HEK293 (cell line): ENCODE measurements at regions not wholly inside any gene's neighbourhood (a gene's known extent, or its start where the extent isn't known, plus 50 kb on each side); places are given as distances from the start of the nearest gene placed in this dataset.
A peak's percentile ranks its signal among the peaks of the same experiment; 100 is the strongest.

Experiments
- CTCF ChIA-PET: fragments of 350-600 bp; formaldehyde crosslinking; extraction: SDS; loops from one replicate; lab custom pipeline; 2021; ENCODE audit warnings: antibody characterized with exemption; lab: Yijun Ruan, JAX
- POLR2A ChIA-PET: fragments of 300-600 bp; formaldehyde crosslinking; extraction: SDS; loops from one replicate; lab custom pipeline; 2020; ENCODE audit warnings: antibody characterized with exemption, inconsistent platforms; lab: Yijun Ruan, JAX
- H3K27ac ChIP-seq: fragments of 200-500 bp; sonication (Bioruptor generic); 2 replicates; pipeline ENCODE4 v1.5.1; 2014; ENCODE audit warnings: low read depth, low read length, control low read depth, inconsistent platforms; ENCODE audit errors: extremely low read depth
- H3K36me3 ChIP-seq, 2 experiments: fragments of 200-500 bp in 1 of 2; sonication (Bioruptor generic) in 1 of 2; 1 replicate in 1 of 2; 2 replicates in 1 of 2; pipeline ENCODE4 v1.5.1; 2014 to 2017; ENCODE audit warnings: inconsistent platforms in 2 of 2, low read length in 2 of 2; ENCODE audit not compliant: control insufficient read depth in 2 of 2, insufficient read depth in 1 of 2
- H3K4me1 ChIP-seq: fragments of 200-500 bp; sonication (Bioruptor generic); 2 replicates; pipeline ENCODE4 v1.5.1; 2014; ENCODE audit warnings: mild to moderate bottlenecking, low read length, inconsistent platforms; ENCODE audit not compliant: control insufficient read depth, insufficient read depth
- H3K4me3 ChIP-seq: 2 replicates; pipeline ENCODE4 v1.5.1; 2011; ENCODE audit warnings: low read depth, mild to moderate bottlenecking, control low read depth, low read length, moderate library complexity
- H3K9me3 ChIP-seq: fragments of 200-500 bp; sonication (Bioruptor generic); 2 replicates; pipeline ENCODE4 v1.5.1; 2014; ENCODE audit warnings: low read depth, low read length, inconsistent platforms; ENCODE audit not compliant: control insufficient read depth, insufficient read depth
- EGR2 ChIP-seq: fragments of 450-650 bp; formaldehyde crosslinking; IDR thresholded peaks from 2 replicates; pipeline ENCODE4 v1.5.1; 2016; ENCODE audit warnings: low read depth, missing biosample characterization, missing genetic modification characterization
- GFI1B ChIP-seq: fragments of 450-650 bp; formaldehyde crosslinking; IDR thresholded peaks from 2 replicates; pipeline ENCODE4 v1.5.1; 2016; ENCODE audit warnings: missing biosample characterization, missing genetic modification characterization
- SCRT2 ChIP-seq: fragments of 450-650 bp; formaldehyde crosslinking; IDR thresholded peaks from 2 replicates; pipeline ENCODE4 v1.5.1; 2016; ENCODE audit warnings: missing biosample characterization, missing genetic modification characterization
- YY2 ChIP-seq: fragments of 450-650 bp; formaldehyde crosslinking; IDR thresholded peaks from 2 replicates; pipeline ENCODE4 v1.5.1; 2016; ENCODE audit warnings: missing biosample characterization, missing genetic modification characterization
- ZFHX2 ChIP-seq: fragments of 450-650 bp; formaldehyde crosslinking; conservative IDR thresholded peaks from 2 replicates; pipeline ENCODE4 v1.5.1; 2016; ENCODE audit warnings: missing biosample characterization, missing genetic modification characterization
- ZNF184 ChIP-seq: fragments of 450-650 bp; IDR thresholded peaks from 2 replicates; pipeline ENCODE4 v1.5.1; 2018; ENCODE audit warnings: missing biosample characterization, mild to moderate bottlenecking, missing genetic modification characterization
- ZNF292 ChIP-seq: fragments of 450-650 bp; formaldehyde crosslinking; IDR thresholded peaks from 2 replicates; pipeline ENCODE4 v1.5.1; 2016; ENCODE audit warnings: low read depth, missing biosample characterization, missing genetic modification characterization, borderline replicate concordance
- ZNF521 ChIP-seq: fragments of 450-650 bp; formaldehyde crosslinking; IDR thresholded peaks from 2 replicates; pipeline ENCODE4 v1.5.1; 2017; ENCODE audit warnings: missing biosample characterization, mild to moderate bottlenecking, missing genetic modification characterization
- ZNF623 ChIP-seq: fragments of 450-650 bp; formaldehyde crosslinking; IDR thresholded peaks from 2 replicates; pipeline ENCODE4 v1.5.1; 2016; ENCODE audit warnings: missing biosample characterization, missing genetic modification characterization
- ZNF660 ChIP-seq: fragments of 450-650 bp; IDR thresholded peaks from 2 replicates; pipeline ENCODE4 v1.5.1; 2018; ENCODE audit warnings: missing biosample characterization, mild to moderate bottlenecking, missing genetic modification characterization
- ZNF664 ChIP-seq: fragments of 450-650 bp; formaldehyde crosslinking; IDR thresholded peaks from 2 replicates; pipeline ENCODE4 v1.5.1; 2016; ENCODE audit warnings: missing biosample characterization, missing genetic modification characterization
- TF ChIP-seq, protein P1 (sequence below): fragments of 450-650 bp; formaldehyde crosslinking; IDR thresholded peaks from 2 replicates; pipeline ENCODE4 v1.5.1; 2016; ENCODE audit warnings: missing biosample characterization, missing genetic modification characterization
- TF ChIP-seq, protein P2 (sequence below): fragments of 450-650 bp; formaldehyde crosslinking; IDR thresholded peaks from 2 replicates; pipeline ENCODE4 v1.5.1; 2016; ENCODE audit warnings: missing biosample characterization, missing genetic modification characterization, low read depth
- TF ChIP-seq, protein P3 (sequence below): fragments of 450-650 bp; formaldehyde crosslinking; IDR thresholded peaks from 2 replicates; pipeline ENCODE4 v1.5.0; 2017; ENCODE audit warnings: missing biosample characterization, missing genetic modification characterization, borderline replicate concordance
- TF ChIP-seq, protein P4 (sequence below): fragments of 450-650 bp; formaldehyde crosslinking; IDR thresholded peaks from 2 replicates; pipeline ENCODE4 v1.5.1; 2016; ENCODE audit warnings: missing biosample characterization, missing genetic modification characterization
- TF ChIP-seq, protein P5 (sequence below): fragments of 450-650 bp; formaldehyde crosslinking; conservative IDR thresholded peaks from 2 replicates; pipeline ENCODE4 v1.5.1; 2016; ENCODE audit warnings: low read depth, missing biosample characterization, missing genetic modification characterization

DNA sequence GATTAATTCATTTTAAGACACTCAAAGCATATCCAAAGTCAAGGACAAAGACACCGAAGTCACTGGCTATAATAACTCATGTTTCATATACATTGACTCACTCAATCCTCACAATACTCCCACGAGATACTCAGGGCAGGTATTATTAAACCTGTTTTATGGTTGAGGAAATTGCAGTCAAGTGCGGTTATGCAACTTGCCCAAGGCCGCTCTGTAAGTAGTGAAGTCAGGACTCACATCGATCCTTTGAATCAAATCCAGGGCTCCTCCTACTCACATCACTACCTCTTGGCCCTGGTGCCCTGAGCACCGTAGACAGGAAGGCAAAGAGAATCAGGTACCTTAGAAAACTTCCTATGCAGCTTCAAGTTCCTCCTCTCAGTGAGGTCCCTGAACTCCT is 87.8 kb upstream of the APC start (continued):
- TF ChIP-seq, protein P1, sequence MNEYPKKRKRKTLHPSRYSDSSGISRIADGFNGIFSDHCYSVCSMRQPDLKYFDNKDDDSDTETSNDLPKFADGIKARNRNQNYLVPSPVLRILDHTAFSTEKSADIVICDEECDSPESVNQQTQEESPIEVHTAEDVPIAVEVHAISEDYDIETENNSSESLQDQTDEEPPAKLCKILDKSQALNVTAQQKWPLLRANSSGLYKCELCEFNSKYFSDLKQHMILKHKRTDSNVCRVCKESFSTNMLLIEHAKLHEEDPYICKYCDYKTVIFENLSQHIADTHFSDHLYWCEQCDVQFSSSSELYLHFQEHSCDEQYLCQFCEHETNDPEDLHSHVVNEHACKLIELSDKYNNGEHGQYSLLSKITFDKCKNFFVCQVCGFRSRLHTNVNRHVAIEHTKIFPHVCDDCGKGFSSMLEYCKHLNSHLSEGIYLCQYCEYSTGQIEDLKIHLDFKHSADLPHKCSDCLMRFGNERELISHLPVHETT (tag by site-specific recombination) = no peak
- TF ChIP-seq ZNF521 = no peak
- peak; percentile 52 for TF ChIP-seq ZFHX2
- TF ChIP-seq, protein P2, sequence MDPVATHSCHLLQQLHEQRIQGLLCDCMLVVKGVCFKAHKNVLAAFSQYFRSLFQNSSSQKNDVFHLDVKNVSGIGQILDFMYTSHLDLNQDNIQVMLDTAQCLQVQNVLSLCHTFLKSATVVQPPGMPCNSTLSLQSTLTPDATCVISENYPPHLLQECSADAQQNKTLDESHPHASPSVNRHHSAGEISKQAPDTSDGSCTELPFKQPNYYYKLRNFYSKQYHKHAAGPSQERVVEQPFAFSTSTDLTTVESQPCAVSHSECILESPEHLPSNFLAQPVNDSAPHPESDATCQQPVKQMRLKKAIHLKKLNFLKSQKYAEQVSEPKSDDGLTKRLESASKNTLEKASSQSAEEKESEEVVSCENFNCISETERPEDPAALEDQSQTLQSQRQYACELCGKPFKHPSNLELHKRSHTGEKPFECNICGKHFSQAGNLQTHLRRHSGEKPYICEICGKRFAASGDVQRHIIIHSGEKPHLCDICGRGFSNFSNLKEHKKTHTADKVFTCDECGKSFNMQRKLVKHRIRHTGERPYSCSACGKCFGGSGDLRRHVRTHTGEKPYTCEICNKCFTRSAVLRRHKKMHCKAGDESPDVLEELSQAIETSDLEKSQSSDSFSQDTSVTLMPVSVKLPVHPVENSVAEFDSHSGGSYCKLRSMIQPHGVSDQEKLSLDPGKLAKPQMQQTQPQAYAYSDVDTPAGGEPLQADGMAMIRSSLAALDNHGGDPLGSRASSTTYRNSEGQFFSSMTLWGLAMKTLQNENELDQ = no peak
- 0 out of 2 replicates have a peak, but pooled peaks have one; percentile 26 for TF ChIP-seq SCRT2 (tag by site-specific recombination)
- no peak for TF ChIP-seq ZNF623 (tag by site-specific recombination)
- no peak for TF ChIP-seq YY2 (tag by site-specific recombination)

DNA sequence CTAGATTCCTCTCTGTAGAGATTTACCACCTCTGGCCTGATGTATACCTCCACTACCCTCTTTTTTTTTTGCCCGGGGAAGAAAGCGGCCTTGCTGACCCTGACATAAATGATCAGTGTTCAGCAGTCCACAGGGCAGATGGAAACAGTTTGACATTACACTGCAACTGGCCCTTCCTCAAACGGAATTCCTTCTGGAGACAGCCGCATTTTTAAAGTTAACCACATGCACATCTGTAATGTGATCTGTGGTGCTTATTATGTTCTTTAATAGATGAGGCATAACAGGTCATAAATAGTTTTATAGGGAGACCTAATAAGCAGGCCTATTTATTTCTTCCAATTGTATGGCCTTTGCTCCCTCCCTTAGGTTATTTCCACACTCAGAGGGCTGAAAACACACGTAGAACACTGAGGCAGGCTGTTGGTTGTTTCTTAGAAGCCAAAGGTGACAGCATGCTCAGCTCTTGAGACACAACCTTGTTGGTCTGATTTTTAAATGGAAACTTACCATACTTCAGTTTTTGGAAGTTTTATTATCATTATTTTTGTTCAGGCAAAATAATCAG is 84.0 kb upstream of the APC start:
- TF ChIP-seq, protein P3, sequence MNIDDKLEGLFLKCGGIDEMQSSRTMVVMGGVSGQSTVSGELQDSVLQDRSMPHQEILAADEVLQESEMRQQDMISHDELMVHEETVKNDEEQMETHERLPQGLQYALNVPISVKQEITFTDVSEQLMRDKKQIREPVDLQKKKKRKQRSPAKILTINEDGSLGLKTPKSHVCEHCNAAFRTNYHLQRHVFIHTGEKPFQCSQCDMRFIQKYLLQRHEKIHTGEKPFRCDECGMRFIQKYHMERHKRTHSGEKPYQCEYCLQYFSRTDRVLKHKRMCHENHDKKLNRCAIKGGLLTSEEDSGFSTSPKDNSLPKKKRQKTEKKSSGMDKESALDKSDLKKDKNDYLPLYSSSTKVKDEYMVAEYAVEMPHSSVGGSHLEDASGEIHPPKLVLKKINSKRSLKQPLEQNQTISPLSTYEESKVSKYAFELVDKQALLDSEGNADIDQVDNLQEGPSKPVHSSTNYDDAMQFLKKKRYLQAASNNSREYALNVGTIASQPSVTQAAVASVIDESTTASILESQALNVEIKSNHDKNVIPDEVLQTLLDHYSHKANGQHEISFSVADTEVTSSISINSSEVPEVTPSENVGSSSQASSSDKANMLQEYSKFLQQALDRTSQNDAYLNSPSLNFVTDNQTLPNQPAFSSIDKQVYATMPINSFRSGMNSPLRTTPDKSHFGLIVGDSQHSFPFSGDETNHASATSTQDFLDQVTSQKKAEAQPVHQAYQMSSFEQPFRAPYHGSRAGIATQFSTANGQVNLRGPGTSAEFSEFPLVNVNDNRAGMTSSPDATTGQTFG = no peak
- TF ChIP-seq GFI1B (tag by site-specific recombination) (no peak), ZNF184 (tag by site-specific recombination) (no peak), ZNF664 (tag by site-specific recombination) (no peak), ZNF292 (tag by site-specific recombination) (no peak), EGR2 (tag by site-specific recombination) (no peak), ZNF660 (no peak)
- TF ChIP-seq, protein P4, sequence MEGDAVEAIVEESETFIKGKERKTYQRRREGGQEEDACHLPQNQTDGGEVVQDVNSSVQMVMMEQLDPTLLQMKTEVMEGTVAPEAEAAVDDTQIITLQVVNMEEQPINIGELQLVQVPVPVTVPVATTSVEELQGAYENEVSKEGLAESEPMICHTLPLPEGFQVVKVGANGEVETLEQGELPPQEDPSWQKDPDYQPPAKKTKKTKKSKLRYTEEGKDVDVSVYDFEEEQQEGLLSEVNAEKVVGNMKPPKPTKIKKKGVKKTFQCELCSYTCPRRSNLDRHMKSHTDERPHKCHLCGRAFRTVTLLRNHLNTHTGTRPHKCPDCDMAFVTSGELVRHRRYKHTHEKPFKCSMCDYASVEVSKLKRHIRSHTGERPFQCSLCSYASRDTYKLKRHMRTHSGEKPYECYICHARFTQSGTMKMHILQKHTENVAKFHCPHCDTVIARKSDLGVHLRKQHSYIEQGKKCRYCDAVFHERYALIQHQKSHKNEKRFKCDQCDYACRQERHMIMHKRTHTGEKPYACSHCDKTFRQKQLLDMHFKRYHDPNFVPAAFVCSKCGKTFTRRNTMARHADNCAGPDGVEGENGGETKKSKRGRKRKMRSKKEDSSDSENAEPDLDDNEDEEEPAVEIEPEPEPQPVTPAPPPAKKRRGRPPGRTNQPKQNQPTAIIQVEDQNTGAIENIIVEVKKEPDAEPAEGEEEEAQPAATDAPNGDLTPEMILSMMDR (tag by site-specific recombination) = no peak
- TF ChIP-seq, protein P5, sequence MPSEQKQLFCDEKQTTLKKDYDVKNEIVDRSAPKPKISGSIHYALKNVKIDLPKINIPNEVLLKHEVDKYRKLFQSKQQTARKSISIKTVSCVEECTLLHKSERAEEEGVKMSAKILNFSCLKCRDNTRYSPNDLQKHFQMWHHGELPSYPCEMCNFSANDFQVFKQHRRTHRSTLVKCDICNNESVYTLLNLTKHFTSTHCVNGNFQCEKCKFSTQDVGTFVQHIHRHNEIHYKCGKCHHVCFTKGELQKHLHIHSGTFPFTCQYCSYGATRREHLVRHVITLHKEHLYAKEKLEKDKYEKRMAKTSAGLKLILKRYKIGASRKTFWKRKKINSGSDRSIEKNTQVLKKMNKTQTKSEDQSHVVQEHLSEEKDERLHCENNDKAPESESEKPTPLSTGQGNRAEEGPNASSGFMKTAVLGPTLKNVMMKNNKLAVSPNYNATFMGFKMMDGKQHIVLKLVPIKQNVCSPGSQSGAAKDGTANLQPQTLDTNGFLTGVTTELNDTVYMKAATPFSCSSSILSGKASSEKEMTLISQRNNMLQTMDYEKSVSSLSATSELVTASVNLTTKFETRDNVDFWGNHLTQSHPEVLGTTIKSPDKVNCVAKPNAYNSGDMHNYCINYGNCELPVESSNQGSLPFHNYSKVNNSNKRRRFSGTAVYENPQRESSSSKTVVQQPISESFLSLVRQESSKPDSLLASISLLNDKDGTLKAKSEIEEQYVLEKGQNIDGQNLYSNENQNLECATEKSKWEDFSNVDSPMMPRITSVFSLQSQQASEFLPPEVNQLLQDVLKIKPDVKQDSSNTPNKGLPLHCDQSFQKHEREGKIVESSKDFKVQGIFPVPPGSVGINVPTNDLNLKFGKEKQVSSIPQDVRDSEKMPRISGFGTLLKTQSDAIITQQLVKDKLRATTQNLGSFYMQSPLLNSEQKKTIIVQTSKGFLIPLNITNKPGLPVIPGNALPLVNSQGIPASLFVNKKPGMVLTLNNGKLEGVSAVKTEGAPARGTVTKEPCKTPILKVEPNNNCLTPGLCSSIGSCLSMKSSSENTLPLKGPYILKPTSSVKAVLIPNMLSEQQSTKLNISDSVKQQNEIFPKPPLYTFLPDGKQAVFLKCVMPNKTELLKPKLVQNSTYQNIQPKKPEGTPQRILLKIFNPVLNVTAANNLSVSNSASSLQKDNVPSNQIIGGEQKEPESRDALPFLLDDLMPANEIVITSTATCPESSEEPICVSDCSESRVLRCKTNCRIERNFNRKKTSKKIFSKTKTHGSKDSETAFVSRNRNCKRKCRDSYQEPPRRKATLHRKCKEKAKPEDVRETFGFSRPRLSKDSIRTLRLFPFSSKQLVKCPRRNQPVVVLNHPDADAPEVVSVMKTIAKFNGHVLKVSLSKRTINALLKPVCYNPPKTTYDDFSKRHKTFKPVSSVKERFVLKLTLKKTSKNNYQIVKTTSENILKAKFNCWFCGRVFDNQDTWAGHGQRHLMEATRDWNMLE (tag by site-specific recombination) = no peak
- no peaks in the 10 kb centered on the region for H3K9me3 ChIP-seq
- no peak overlapping the region for H3K4me3 ChIP-seq
- no peaks in the 10 kb centered on the region for H3K36me3 ChIP-seq
- H3K27ac ChIP-seq = no peak overlapping the region
- POLR2A ChIA-PET = no interaction called here
- H3K4me1 ChIP-seq = no peaks in the 10 kb centered on the region
- CTCF ChIA-PET = interaction anchor here (0.5 kb wide), 2 partner anchors 32 to 103 kb away, joined by 4 read pairs; no protein-coding TSS in a partner anchor
